Activated CD4-positive, alpha-beta memory T cell treated with anti-CD3 and anti-CD28 coated beads for 36 hours (primary cell): ENCODE measurements at regions not wholly inside any gene's neighbourhood (a gene's known extent, or its start where the extent isn't known, plus 50 kb on each side); places are given as distances from the start of the nearest gene placed in this dataset.
"Not testable (repeated sequence)": the region's sequence is repeated elsewhere in the genome, so short reads cannot be mapped to it uniquely, and the experiment has no call there.

Experiments used
- CTCF ChIA-PET: fragments of 350-600 bp; sonication (Branson Sonifier 250); formaldehyde crosslinking; loops from one replicate; lab custom pipeline; 2021; ENCODE audit warnings: antibody characterized with exemption, inconsistent platforms; lab: Charles Lee
- POLR2A ChIA-PET: fragments of 350-600 bp; sonication (Branson Sonifier 250); formaldehyde crosslinking; loops from one replicate; lab custom pipeline; 2021; ENCODE audit warnings: antibody characterized with exemption; lab: Charles Lee
- DNase-seq: peaks from one replicate; pipeline ENCODE4 v3.0.0-alpha.2; 2020
- H3K27ac Mint-ChIP-seq: one replicate; pipeline ENCODE4 v1.8.0; 2021; ENCODE audit warnings: mixed read lengths
- H3K27me3 Mint-ChIP-seq: one replicate; pipeline ENCODE4 v1.8.0; 2021; ENCODE audit warnings: mixed read lengths
- H3K36me3 Mint-ChIP-seq: one replicate; pipeline ENCODE4 v1.8.0; 2021; ENCODE audit warnings: mixed read lengths
- H3K4me1 Mint-ChIP-seq: one replicate; pipeline ENCODE4 v1.8.0; 2021; ENCODE audit warnings: low read depth, mixed read lengths
- H3K4me3 Mint-ChIP-seq: one replicate; pipeline ENCODE4 v1.8.0; 2021; ENCODE audit warnings: mild to moderate bottlenecking, mixed read lengths
- H3K9me3 Mint-ChIP-seq: one replicate; pipeline ENCODE4 v1.8.0; 2021; ENCODE audit warnings: mixed read lengths
- intact Hi-C: fragments of 100-400 bp; cut with micrococcal nuclease; formaldehyde crosslinking; loops from one replicate; pipeline ENCODE4 v1.15.1; 2023

DNA sequence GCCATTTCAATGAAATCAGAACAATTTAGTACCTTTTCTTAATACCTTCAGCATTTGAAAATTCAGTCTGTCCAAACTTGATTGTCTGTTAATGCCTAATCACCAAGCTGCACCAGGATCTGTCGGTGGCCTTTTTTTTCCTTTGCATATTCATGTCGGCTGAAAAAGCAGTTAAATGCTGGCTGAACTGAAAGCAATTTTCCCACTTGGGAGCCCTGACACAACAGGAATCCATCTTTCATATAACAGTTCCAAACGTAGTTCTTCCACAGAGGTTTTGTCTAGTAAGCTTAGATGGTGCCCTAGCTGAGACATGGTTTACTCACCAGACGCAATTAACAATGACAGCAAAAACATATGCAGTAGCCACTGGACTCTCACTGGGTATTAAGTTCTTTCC lies 83.6 kb upstream of the CHCHD3 start:
- ChIA-PET POLR2A (no interaction called here), CTCF (no interaction called here)
- Mint-ChIP-seq H3K9me3 (no peaks in the 10 kb centered on the region), H3K27ac (no peak overlapping the region), H3K4me1 (no peaks in the 10 kb centered on the region), H3K27me3 (peaks cover 10% of the 10 kb centered on the region), H3K4me3 (no peak overlapping the region), H3K36me3 (no peaks in the 10 kb centered on the region)
- intact Hi-C loops: no loop called here
- no peak for DNase-seq

DNA sequence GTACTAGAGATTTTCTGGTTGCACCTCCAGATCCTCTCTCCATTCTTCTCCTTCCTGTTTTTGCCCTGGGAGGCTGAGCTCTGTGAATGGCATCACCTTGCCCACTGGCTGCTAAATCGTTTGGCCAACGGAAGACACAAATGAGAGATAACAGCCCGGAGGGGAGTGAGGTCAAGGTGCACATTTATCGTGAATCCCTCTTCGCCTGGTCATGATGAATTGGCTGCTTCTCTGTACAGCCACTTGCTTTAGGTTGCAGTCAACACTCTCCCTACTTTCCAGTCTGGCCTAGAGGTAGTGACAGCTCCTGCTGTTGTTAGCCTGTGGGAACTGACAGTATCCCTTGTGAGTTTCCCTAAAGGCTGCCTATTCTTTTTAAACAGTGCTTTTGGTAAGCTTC lies 85.4 kb upstream of the CHCHD3 start:
- intact Hi-C loops: no loop called here
- no peak overlapping the region for H3K27ac Mint-ChIP-seq
- H3K27me3 Mint-ChIP-seq: peaks cover 13% of the 10 kb centered on the region
- ChIA-PET POLR2A (no interaction called here), CTCF (no interaction called here)
- H3K4me1 Mint-ChIP-seq: no peaks in the 10 kb centered on the region
- no peaks in the 10 kb centered on the region for H3K9me3 Mint-ChIP-seq
- no peak for DNase-seq
- H3K36me3 Mint-ChIP-seq: no peaks in the 10 kb centered on the region
- no peak overlapping the region for H3K4me3 Mint-ChIP-seq

DNA sequence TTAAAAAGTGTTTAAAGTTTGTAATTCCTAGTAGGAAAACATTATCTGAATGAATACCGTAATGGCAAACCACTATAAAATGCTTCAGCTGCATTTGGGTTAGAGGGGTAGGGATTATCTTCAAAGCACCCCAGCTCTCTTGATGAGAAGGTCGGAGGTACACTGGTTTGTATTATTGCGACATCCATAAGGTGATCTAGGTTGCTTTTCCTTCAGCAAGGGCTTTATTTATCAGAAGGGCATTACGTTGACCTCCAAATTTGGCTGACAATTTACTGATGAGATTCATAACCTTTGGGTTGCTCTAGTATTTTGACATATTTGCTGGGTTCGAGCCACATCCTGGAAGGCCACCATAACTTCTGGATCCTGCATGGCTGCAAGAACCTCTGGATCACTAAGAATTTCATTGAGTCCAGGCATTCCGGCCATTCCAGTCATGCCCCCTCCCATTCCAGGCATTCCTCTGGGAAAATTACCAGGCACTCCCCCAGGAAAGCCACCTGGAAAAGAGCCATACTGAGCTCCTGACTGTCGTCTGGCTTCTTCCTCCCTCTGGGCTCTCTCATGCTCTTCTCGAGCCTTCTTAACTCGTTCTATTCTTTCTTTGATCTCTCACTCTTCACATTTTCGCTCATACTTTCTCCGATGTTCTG lies 83.6 kb upstream of the EXOC4 start:
- H3K4me1 Mint-ChIP-seq, H3K9me3 Mint-ChIP-seq, intact Hi-C loops, CTCF ChIA-PET, POLR2A ChIA-PET, H3K4me3 Mint-ChIP-seq, H3K36me3 Mint-ChIP-seq, H3K27ac Mint-ChIP-seq, H3K27me3 Mint-ChIP-seq, DNase-seq: not testable (repeated sequence)

DNA sequence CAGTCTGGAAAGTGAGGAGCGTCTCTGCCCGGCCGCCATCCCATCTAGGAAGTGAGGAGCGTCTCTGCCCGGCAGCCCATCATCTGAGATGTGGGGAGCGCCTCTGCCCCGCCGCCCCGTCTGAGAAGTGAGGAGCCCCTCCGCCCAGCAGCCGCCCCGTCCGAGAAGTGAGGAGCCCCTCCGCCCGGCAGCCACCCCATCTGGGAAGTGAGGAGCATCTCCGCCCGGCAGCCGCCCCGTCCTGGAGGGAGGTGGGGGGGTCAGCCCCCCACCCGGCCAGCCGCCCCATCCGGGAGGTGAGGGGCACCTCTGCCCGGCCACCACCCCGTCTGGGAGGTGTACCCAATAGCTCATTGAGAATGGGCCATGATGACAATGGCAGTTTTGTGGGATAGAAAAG lies 75.4 kb upstream of the EXOC4 start:
- POLR2A ChIA-PET, DNase-seq, CTCF ChIA-PET: not testable (repeated sequence)

DNA sequence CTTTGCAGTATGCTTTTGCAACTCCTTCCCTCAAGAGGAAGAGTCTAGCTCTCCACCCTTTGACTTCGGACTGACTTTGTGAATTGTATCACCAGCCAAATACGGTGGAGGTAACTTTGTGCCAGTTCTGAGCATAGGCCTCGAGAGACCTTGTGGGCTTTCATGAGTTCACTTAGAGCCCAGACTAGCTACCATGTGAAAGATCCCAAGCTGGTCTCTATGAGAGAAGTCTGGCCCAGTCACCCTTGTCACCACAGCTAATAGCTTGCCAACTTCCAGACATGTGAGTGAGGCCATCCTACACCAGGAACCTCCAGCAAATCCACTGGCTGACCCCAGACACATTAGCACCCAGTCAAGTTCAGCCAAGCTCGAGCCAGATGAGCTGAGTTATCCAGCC lies 72.2 kb upstream of the EXOC4 start:
- Mint-ChIP-seq H3K27me3 (peaks cover 6% of the 10 kb centered on the region), H3K9me3 (peaks cover 2% of the 10 kb centered on the region), H3K36me3 (no peaks in the 10 kb centered on the region), H3K27ac (no peak overlapping the region), H3K4me3 (no peak overlapping the region), H3K4me1 (no peaks in the 10 kb centered on the region)
- ChIA-PET POLR2A (no interaction called here), CTCF (interaction anchor here (0.6 kb wide), 1 partner anchor 1431 kb away, joined by 3 read pairs; no protein-coding TSS in a partner anchor)
- intact Hi-C loops: no loop called here
- DNase-seq: no peak

More for the DNA sequence above, 75.4 kb upstream of the EXOC4 start:
- H3K27me3 Mint-ChIP-seq, H3K36me3 Mint-ChIP-seq, H3K27ac Mint-ChIP-seq, H3K4me1 Mint-ChIP-seq, H3K9me3 Mint-ChIP-seq, H3K4me3 Mint-ChIP-seq, intact Hi-C loops: not testable (repeated sequence)

DNA sequence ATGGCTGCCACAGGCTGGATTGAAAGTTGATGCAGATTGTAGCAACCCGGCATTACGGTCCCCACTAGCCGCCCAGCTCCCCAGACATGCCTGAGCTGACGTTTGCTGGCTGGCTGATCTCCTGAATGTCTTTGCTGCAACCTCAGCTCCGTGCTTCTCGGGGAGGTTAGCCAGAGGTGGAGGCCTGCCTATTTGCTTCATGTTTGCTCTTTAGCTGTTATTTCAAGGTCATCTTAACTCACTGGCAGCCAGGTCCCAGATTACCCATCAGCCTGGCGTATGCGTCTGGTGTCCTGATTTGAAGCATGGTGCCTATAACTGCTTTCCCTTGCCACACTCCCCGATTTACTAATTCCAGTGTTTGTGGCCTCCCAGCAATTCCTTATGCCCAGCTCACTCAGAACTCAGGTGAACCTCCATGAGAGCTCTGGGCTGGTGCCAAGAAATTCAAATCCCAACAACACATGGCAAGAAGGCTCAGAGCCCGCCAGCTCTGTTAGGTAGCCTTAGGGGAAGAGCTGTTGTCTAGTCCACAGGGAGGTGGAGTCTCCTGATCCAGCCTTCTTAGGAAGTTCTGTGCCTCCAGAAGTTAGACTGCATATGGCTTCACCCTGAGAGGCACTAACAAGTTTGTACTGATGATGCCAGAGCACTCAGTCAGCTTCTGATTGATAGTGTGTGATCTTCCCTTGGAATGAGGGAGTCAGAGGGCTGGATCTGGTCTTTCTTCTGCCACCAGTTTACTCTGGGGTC lies 69.7 kb upstream of the EXOC4 start:
- ChIA-PET CTCF (no interaction called here), POLR2A (no interaction called here)
- intact Hi-C loops: no loop called here
- Mint-ChIP-seq H3K4me1 (no peaks in the 10 kb centered on the region), H3K27ac (no peak overlapping the region), H3K36me3 (no peaks in the 10 kb centered on the region), H3K9me3 (no peaks in the 10 kb centered on the region), H3K27me3 (peaks cover 5% of the 10 kb centered on the region), H3K4me3 (no peak overlapping the region)
- no peak for DNase-seq

DNA sequence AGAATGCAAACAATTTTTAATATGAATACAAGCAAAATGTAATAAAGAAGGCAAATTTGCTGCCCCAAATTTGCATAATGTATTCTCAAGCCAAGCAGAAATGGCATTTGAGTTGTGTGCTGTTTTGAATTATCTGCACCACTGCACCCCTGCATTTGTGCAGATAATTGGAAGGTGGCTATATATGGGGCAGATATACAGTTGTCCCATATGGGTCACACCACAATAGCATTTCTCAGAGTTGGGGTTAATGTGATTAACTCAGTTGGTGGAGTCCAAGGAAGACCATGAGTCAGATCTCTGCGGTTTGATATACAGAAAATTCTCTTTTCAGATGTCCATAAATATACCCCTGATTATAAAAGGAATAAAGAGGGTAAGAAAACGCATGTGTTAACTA lies 68.9 kb upstream of the EXOC4 start:
- ChIA-PET POLR2A (no interaction called here), CTCF (no interaction called here)
- Mint-ChIP-seq H3K9me3 (no peaks in the 10 kb centered on the region), H3K4me1 (no peaks in the 10 kb centered on the region), H3K36me3 (no peaks in the 10 kb centered on the region), H3K27me3 (peaks cover 5% of the 10 kb centered on the region), H3K4me3 (no peak overlapping the region), H3K27ac (no peak overlapping the region)
- intact Hi-C loops: no loop called here
- no peak for DNase-seq

DNA sequence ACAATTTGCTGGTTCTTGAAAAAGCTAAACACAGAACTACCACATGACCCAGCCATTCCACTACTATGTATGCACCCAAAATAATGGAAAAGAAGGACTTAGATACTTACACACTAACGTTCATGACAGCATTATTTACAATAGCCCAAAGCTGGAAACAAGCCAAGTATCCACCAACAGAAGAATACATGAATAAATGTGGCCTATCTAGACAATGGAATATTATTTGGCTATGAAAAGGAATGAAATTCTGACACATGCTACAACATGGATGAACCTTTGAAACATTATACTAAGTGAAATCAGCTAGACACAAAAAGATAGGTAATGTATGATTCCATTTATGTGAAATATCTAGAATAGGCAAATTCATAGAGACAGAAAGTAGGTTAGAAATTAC lies 67.4 kb upstream of the EXOC4 start:
- POLR2A ChIA-PET: no interaction called here
- Mint-ChIP-seq H3K36me3 (no peaks in the 10 kb centered on the region), H3K4me3 (no peak overlapping the region), H3K27ac (no peak overlapping the region), H3K27me3 (peaks cover 5% of the 10 kb centered on the region), H3K4me1 (no peaks in the 10 kb centered on the region), H3K9me3 (no peaks in the 10 kb centered on the region)
- CTCF ChIA-PET: interaction anchor here (0.6 kb wide), 1 partner anchor 14 kb away, joined by 3 read pairs; no protein-coding TSS in a partner anchor
- intact Hi-C loops: no loop called here
- no peak for DNase-seq

DNA sequence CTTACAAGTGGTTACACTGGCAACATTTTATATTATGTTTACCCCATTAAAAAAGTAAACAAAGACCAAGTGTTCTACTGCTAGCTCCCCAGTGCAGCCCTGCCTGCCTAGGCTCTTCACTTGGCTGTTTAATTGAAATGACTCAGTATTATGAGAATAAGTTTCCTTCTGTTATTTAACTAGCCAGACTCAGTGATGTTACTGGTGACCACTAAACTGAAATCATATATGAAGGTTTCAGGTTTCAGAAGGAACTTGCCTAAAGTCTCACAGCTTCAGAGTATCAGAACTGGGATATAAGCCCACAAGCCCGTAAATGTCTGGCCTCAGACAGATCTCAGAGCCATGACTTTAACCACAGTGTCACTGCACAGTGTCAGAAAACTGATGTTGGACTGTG lies 66.8 kb upstream of the EXOC4 start:
- H3K4me3 Mint-ChIP-seq: no peak overlapping the region
- H3K9me3 Mint-ChIP-seq: no peaks in the 10 kb centered on the region
- intact Hi-C loops: no loop called here
- POLR2A ChIA-PET: no interaction called here
- no peak overlapping the region for H3K27ac Mint-ChIP-seq
- H3K27me3 Mint-ChIP-seq: peaks cover 5% of the 10 kb centered on the region
- no peaks in the 10 kb centered on the region for H3K4me1 Mint-ChIP-seq
- no peaks in the 10 kb centered on the region for H3K36me3 Mint-ChIP-seq
- no peak for DNase-seq
- CTCF ChIA-PET: no interaction called here

DNA sequence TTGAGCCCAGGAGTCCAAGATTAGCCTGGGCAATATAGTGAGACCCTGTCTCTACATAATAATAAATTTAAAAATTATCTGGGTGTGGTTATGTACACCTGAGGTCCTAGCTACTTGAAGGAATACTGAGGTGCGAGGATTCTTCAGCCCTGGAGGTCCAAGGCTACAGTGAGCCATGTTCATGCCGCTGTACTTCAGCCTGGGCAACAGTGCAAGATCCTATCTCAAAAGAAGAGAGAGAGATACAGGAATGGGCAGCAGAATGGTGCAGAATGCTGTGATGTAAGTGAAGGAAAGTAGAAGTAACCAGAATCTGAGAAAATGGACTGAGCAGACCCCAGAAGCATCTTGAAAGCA lies 62.7 kb upstream of the EXOC4 start:
- intact Hi-C loops: no loop called here
- H3K4me1 Mint-ChIP-seq: no peaks in the 10 kb centered on the region

DNA sequence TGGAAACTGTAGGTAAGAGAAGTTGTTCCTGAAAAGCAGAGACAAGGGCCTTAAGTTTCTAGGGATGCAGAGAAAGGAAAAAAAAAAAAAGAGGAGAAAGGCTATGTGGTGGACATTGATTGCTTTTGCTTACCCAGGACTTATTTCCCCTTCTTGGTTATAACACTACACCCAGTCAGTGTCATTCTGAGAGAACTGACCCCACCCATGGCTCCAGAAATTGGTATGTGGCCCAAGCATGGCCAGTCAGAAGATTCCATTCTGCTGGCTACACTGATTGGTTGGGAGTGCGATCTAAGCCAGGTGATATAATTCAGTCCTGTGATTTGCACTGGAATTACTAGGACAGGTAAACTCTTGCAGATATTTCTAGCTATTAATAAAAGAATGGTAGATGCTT lies 62.2 kb upstream of the EXOC4 start:
- Mint-ChIP-seq H3K27ac (no peak overlapping the region), H3K27me3 (no peaks in the 10 kb centered on the region), H3K4me3 (no peak overlapping the region), H3K9me3 (no peaks in the 10 kb centered on the region), H3K4me1 (no peaks in the 10 kb centered on the region), H3K36me3 (no peaks in the 10 kb centered on the region)
- intact Hi-C loops: no loop called here
- POLR2A ChIA-PET: no interaction called here
- no peak for DNase-seq
- CTCF ChIA-PET: no interaction called here

More for the DNA sequence above, 62.7 kb upstream of the EXOC4 start:
- ChIA-PET POLR2A (no interaction called here), CTCF (no interaction called here)
- H3K9me3 Mint-ChIP-seq: no peaks in the 10 kb centered on the region
- peaks cover 3% of the 10 kb centered on the region for H3K27me3 Mint-ChIP-seq
- H3K4me3 Mint-ChIP-seq: no peak overlapping the region
- DNase-seq: no peak
- no peak overlapping the region for H3K27ac Mint-ChIP-seq
- H3K36me3 Mint-ChIP-seq: no peaks in the 10 kb centered on the region

DNA sequence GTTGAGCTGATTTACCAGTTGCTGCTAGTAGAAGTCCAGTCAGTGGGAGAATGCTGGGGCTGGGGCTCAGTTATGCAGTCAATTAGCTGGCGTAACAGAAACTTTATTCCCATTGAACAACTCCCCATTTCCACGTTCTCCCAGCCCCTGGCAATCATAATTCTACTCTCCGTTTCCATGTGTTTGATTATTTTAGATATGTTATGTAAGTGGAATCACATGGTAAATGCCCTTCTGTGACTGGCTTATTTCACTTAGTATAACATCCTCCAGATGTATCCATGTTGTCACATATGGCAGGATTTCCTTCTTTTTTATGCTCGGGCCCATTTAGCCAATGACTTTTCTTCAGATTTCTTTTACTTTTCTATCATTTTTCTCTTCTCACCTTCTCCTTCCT lies 61.1 kb upstream of the EXOC4 start:
- CTCF ChIA-PET: no interaction called here

DNA sequence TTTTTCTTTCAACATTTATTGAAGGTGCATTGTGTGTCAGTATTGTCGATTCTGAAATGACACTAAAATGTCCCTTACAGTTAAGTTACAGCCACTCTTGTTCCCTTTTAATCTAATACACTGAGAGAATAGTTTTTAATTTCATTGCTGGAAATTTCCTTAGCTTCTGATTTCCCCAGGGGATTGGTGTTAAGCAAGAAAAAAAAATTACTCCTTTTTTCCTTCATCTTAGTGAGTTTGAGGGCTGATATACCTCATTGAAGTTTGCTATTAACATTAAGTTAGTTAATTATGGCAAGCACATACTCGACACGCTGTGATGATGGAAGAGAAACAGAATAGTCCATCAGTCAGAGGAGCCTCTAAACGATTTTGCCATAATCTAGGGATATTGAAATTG lies 57.0 kb upstream of the EXOC4 start:
- Mint-ChIP-seq H3K27me3 (peaks cover 6% of the 10 kb centered on the region), H3K4me3 (no peak overlapping the region), H3K9me3 (no peaks in the 10 kb centered on the region), H3K36me3 (no peaks in the 10 kb centered on the region), H3K27ac (no peak overlapping the region), H3K4me1 (no peaks in the 10 kb centered on the region)
- POLR2A ChIA-PET: no interaction called here
- no peak for DNase-seq
- CTCF ChIA-PET: no interaction called here
- intact Hi-C loops: no loop called here

More for the DNA sequence above, 61.1 kb upstream of the EXOC4 start:
- H3K27me3 Mint-ChIP-seq: no peaks in the 10 kb centered on the region
- H3K27ac Mint-ChIP-seq: no peak overlapping the region
- H3K36me3 Mint-ChIP-seq: no peaks in the 10 kb centered on the region
- H3K4me3 Mint-ChIP-seq: no peak overlapping the region
- H3K4me1 Mint-ChIP-seq: no peaks in the 10 kb centered on the region
- DNase-seq: no peak
- no peaks in the 10 kb centered on the region for H3K9me3 Mint-ChIP-seq
- POLR2A ChIA-PET: no interaction called here
- intact Hi-C loops: no loop called here
